Caco-2 (cell line): ENCODE measurements at regions not wholly inside any gene's neighbourhood (a gene's known extent, or its start where the extent isn't known, plus 50 kb on each side); places are given as distances from the start of the nearest gene placed in this dataset.

Experiments
- BruUV-seq: library from RNA; stranded (reverse); fragments of 400-500 nt; replicated peaks from 2 replicates; lab custom pipeline; 2021; lab: Mats Ljungman, UMichigan
- CTCF ChIA-PET: fragments of 300-600 bp; sonication (Branson Sonifier 250); formaldehyde crosslinking; loops from one replicate; lab custom pipeline; 2022; ENCODE audit warnings: antibody characterized with exemption; lab: Charles Lee
- POLR2A ChIA-PET: fragments of 300-600 bp; sonication (Branson Sonifier 250); formaldehyde crosslinking; loops from one replicate; lab custom pipeline; 2022; ENCODE audit warnings: antibody characterized with exemption; lab: Charles Lee
- DNase-seq, 2 experiments: peaks; one replicate each; pipeline versions ENCODE4 v3.0.0 to v3.0.0-alpha.2; 2020 to 2022
- H3K27me3 ChIP-seq: replicated peaks from 2 replicates; pipeline ENCODE4 v1.6.0; 2011; ENCODE audit warnings: low read length; ENCODE audit not compliant: control insufficient read depth, insufficient read depth
- H3K36me3 ChIP-seq: 2 replicates; pipeline ENCODE4 v1.5.1; 2011; ENCODE audit warnings: low read length; ENCODE audit not compliant: control insufficient read depth, insufficient read depth
- H3K4me1 ChIP-seq: fragments of 250-450 bp; sonication (Bioruptor Pico); 2 replicates; pipeline ENCODE4 v1.5.1; 2020; ENCODE audit warnings: mild to moderate bottlenecking
- H3K4me3 ChIP-seq: 2 replicates; pipeline ENCODE4 v1.5.1; 2011; ENCODE audit warnings: low read depth, mild to moderate bottlenecking, control low read depth, low read length
- H3K9me3 ChIP-seq: fragments of 250-450 bp; sonication (Bioruptor Pico); 2 replicates; pipeline ENCODE4 v1.5.1; 2020; ENCODE audit warnings: mild to moderate bottlenecking, moderate library complexity
- H3K27ac Mint-ChIP-seq: one replicate; pipeline ENCODE4 v1.8.0; 2022; ENCODE audit warnings: mixed read lengths; ENCODE audit not compliant: unreplicated experiment
- H3K27me3 Mint-ChIP-seq: one replicate; pipeline ENCODE4 v1.8.0; 2022; ENCODE audit warnings: mixed read lengths; ENCODE audit not compliant: insufficient read depth, unreplicated experiment
- H3K36me3 Mint-ChIP-seq: one replicate; pipeline ENCODE4 v1.8.0; 2022; ENCODE audit warnings: mild to moderate bottlenecking, mixed read lengths; ENCODE audit not compliant: insufficient read depth, unreplicated experiment
- H3K4me1 Mint-ChIP-seq: one replicate; pipeline ENCODE4 v1.8.0; 2022; ENCODE audit warnings: low read depth, mixed read lengths; ENCODE audit not compliant: unreplicated experiment
- H3K4me3 Mint-ChIP-seq: one replicate; pipeline ENCODE4 v1.8.0; 2022; ENCODE audit warnings: mild to moderate bottlenecking, moderate library complexity, mixed read lengths; ENCODE audit not compliant: unreplicated experiment
- H3K9me3 Mint-ChIP-seq: one replicate; pipeline ENCODE4 v1.8.0; 2022; ENCODE audit warnings: mixed read lengths; ENCODE audit not compliant: unreplicated experiment
- intact Hi-C: fragments of 100-400 bp; cut with micrococcal nuclease; formaldehyde crosslinking; loops from one replicate; pipeline ENCODE4 v1.10.0; 2022; ENCODE audit not compliant: unreplicated experiment
- TF ChIP-seq, protein P1 (sequence below), 2 experiments: fragments of 200-600 bp in 1 of 2; IDR thresholded peaks; 1 replicate in 1 of 2; 2 replicates in 1 of 2; pipeline versions ENCODE4 v1.5.1 to v1.8.0; 2011 to 2022; ENCODE audit warnings: antibody characterized with exemption in 1 of 2, control low read depth in 1 of 2, inconsistent platforms in 1 of 2, low read depth in 1 of 2, low read length in 1 of 2, mild to moderate bottlenecking in 1 of 2, moderate library complexity in 1 of 2; ENCODE audit not compliant: insufficient read depth in 1 of 2, severe bottlenecking in 1 of 2, unreplicated experiment in 1 of 2

- H3K9me3 Mint-ChIP-seq, result no peaks in the 10 kb centered on the region
- no peak overlapping the region for H3K4me3 Mint-ChIP-seq
- Histone ChIP-seq H3K9me3 (no peaks in the 10 kb centered on the region), H3K27me3 (no peaks in the 10 kb centered on the region; the same call in 1 of the 2 replicates), H3K4me1 (no peaks in the 10 kb centered on the region), H3K4me3 (no peak overlapping the region), H3K36me3 (no peaks in the 10 kb centered on the region)
- no TSS peak for BruUV-seq
- ChIA-PET CTCF (no interaction called here), POLR2A (no interaction called here)
- peaks cover 6% of the 10 kb centered on the region for H3K4me1 Mint-ChIP-seq
- DNase-seq, result no peak
- no peaks in the 10 kb centered on the region for H3K36me3 Mint-ChIP-seq
- TF ChIP-seq, protein P1, sequence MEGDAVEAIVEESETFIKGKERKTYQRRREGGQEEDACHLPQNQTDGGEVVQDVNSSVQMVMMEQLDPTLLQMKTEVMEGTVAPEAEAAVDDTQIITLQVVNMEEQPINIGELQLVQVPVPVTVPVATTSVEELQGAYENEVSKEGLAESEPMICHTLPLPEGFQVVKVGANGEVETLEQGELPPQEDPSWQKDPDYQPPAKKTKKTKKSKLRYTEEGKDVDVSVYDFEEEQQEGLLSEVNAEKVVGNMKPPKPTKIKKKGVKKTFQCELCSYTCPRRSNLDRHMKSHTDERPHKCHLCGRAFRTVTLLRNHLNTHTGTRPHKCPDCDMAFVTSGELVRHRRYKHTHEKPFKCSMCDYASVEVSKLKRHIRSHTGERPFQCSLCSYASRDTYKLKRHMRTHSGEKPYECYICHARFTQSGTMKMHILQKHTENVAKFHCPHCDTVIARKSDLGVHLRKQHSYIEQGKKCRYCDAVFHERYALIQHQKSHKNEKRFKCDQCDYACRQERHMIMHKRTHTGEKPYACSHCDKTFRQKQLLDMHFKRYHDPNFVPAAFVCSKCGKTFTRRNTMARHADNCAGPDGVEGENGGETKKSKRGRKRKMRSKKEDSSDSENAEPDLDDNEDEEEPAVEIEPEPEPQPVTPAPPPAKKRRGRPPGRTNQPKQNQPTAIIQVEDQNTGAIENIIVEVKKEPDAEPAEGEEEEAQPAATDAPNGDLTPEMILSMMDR (IDR thresholded peaks at IDR 0.05; ENCODE audit: insufficient read depth in 1 of 2, low read depth in 1 of 2, low read length in 1 of 2, severe bottlenecking in 1 of 2, unreplicated experiment in 1 of 2), result no peak
- H3K27me3 Mint-ChIP-seq, result peaks cover 27% of the 10 kb centered on the region
- intact Hi-C loops, result no loop called here
- no peak overlapping the region for H3K27ac Mint-ChIP-seq
Observed at GRCh38 chr5:168128557-168128956, 162.9 kb upstream of the WWC1 start.

DNA sequence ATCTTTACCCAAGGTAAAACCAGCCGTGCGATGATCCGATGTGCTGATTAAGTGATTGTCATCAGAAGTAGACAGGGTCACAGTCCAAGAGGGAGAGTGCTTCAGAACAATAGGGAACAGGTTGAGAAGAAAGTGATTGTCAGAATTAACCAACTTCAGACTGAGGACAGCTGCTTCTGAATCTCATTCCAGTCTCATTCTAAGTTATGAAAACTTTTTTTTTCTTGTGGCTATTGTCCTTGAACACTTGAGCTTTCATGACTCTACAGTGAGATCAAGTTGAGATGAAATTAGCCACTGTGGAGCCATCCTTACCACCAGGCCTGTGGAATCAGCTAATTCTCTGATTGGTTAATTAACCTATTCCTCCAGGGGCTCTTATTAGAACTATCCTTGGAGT is 159.9 kb upstream of the WWC1 start:
- no peak overlapping the region for H3K4me3 Mint-ChIP-seq
- CTCF ChIA-PET, result no interaction called here
- Histone ChIP-seq H3K9me3 (no peaks in the 10 kb centered on the region), H3K36me3 (no peaks in the 10 kb centered on the region), H3K4me3 (no peak overlapping the region), H3K4me1 (0 out of 2 replicates have a peak, but pooled peaks cover 4% of the 10 kb centered on the region), H3K27me3 (no peaks in the 10 kb centered on the region; the same call in 1 of the 2 replicates)
- no peak overlapping the region for H3K27ac Mint-ChIP-seq
- H3K9me3 Mint-ChIP-seq, result no peaks in the 10 kb centered on the region
- POLR2A ChIA-PET, result interaction anchor here (0.7 kb wide), 1 partner anchor 193 kb away, joined by 3 read pairs; no protein-coding TSS in a partner anchor
- no peaks in the 10 kb centered on the region for H3K36me3 Mint-ChIP-seq
- BruUV-seq, result no TSS peak
- peaks cover 26% of the 10 kb centered on the region for H3K27me3 Mint-ChIP-seq
- intact Hi-C loops, result no loop called here
- H3K4me1 Mint-ChIP-seq, result peaks cover 8% of the 10 kb centered on the region
- TF ChIP-seq, protein P1 (IDR thresholded peaks at IDR 0.05; ENCODE audit: insufficient read depth in 1 of 2, low read depth in 1 of 2, low read length in 1 of 2, severe bottlenecking in 1 of 2, unreplicated experiment in 1 of 2), result no peak
- no peak for DNase-seq

GRCh38 chr5:168132241-168132641 is 159.2 kb upstream of the WWC1 start:
- Histone ChIP-seq H3K4me1 (0 out of 2 replicates have a peak, but pooled peaks cover 7% of the 10 kb centered on the region), H3K4me3 (no peak overlapping the region), H3K36me3 (no peaks in the 10 kb centered on the region), H3K9me3 (no peaks in the 10 kb centered on the region), H3K27me3 (no peaks in the 10 kb centered on the region; the same call in 1 of the 2 replicates)
- Mint-ChIP-seq H3K4me3 (no peak overlapping the region), H3K27ac (no peak overlapping the region), H3K4me1 (peaks cover 11% of the 10 kb centered on the region), H3K27me3 (peaks cover 26% of the 10 kb centered on the region), H3K36me3 (no peaks in the 10 kb centered on the region), H3K9me3 (no peaks in the 10 kb centered on the region)
- CTCF ChIA-PET, result no interaction called here
- intact Hi-C loops, result no loop called here
- BruUV-seq, result no TSS peak
- TF ChIP-seq, protein P1 (IDR thresholded peaks at IDR 0.05; ENCODE audit: insufficient read depth in 1 of 2, low read depth in 1 of 2, low read length in 1 of 2, severe bottlenecking in 1 of 2, unreplicated experiment in 1 of 2), result no peak
- POLR2A ChIA-PET, result interaction anchor here (0.7 kb wide), 1 partner anchor 192 kb away, joined by 3 read pairs; no protein-coding TSS in a partner anchor
- no peak for DNase-seq
